Immature natural killer cell (primary cell): ENCODE measurements at regions not wholly inside any gene's neighbourhood (a gene's known extent, or its start where the extent isn't known, plus 50 kb on each side); places are given as distances from the start of the nearest gene placed in this dataset.
"Not testable (repeated sequence)": the region's sequence is repeated elsewhere in the genome, so short reads cannot be mapped to it uniquely, and the experiment has no call there.

Experiments
- DNase-seq, 3 donors: peaks; one replicate each; pipeline ENCODE4 v3.0.0; 2022; ENCODE audit warnings: mixed read lengths in 1 of 3
- H3K27ac Mint-ChIP-seq, 6 donors: one replicate each; pipeline ENCODE4 v1.8.0; 2020; ENCODE audit warnings: mixed read lengths in 6 of 6, mild to moderate bottlenecking in 5 of 6, inconsistent platforms in 4 of 6, moderate library complexity in 3 of 6
- H3K27me3 Mint-ChIP-seq, 3 donors: one replicate each; pipeline ENCODE4 v1.8.0; 2020 to 2021; ENCODE audit warnings: low read depth in 3 of 3, mild to moderate bottlenecking in 3 of 3, mixed read lengths in 3 of 3, moderate library complexity in 3 of 3, inconsistent platforms in 1 of 3
- H3K36me3 Mint-ChIP-seq, 3 donors: one replicate each; pipeline ENCODE4 v1.8.0; 2020; ENCODE audit warnings: mixed read lengths in 3 of 3, inconsistent platforms in 2 of 3, mild to moderate bottlenecking in 2 of 3
- H3K4me1 Mint-ChIP-seq, 2 donors: one replicate each; pipeline ENCODE4 v1.8.0; 2020; ENCODE audit warnings: inconsistent platforms in 2 of 2, mild to moderate bottlenecking in 2 of 2, mixed read lengths in 2 of 2, moderate library complexity in 1 of 2
- H3K4me3 Mint-ChIP-seq, 5 donors: one replicate each; pipeline ENCODE4 v1.8.0; 2020; ENCODE audit warnings: mild to moderate bottlenecking in 5 of 5, mixed read lengths in 5 of 5, inconsistent platforms in 3 of 5, moderate library complexity in 3 of 5
- H3K9me3 Mint-ChIP-seq, 6 donors: one replicate each; pipeline ENCODE4 v1.8.0; 2020; ENCODE audit warnings: mild to moderate bottlenecking in 6 of 6, mixed read lengths in 6 of 6, inconsistent platforms in 4 of 6, moderate library complexity in 3 of 6

GRCh38 chr6:106874481-106874880 is 100.0 kb downstream of the CD24 start:
- Mint-ChIP-seq H3K4me3 (no peak overlapping the region), H3K27ac (no peak overlapping the region), H3K4me1 (no peaks in the 10 kb centered on the region), H3K27me3 (peaks cover 0 to 7% (median 6%) of the 10 kb centered on the region in 3 donors), H3K9me3 (peaks cover 0 to 9% (median 1%) of the 10 kb centered on the region in 6 donors), H3K36me3 (no peaks in the 10 kb centered on the region)
- DNase-seq, result no peak

GRCh38 chr6:106872049-106872448 is 102.5 kb downstream of the CD24 start:
- Mint-ChIP-seq H3K36me3 (no peaks in the 10 kb centered on the region), H3K27ac (no peak overlapping the region), H3K27me3 (peaks cover 0 to 9% (median 8%) of the 10 kb centered on the region in 3 donors), H3K4me3 (no peak overlapping the region), H3K9me3 (peaks cover 0 to 13% (median 1%) of the 10 kb centered on the region in 6 donors), H3K4me1 (no peaks in the 10 kb centered on the region)
- no peak for DNase-seq

DNA sequence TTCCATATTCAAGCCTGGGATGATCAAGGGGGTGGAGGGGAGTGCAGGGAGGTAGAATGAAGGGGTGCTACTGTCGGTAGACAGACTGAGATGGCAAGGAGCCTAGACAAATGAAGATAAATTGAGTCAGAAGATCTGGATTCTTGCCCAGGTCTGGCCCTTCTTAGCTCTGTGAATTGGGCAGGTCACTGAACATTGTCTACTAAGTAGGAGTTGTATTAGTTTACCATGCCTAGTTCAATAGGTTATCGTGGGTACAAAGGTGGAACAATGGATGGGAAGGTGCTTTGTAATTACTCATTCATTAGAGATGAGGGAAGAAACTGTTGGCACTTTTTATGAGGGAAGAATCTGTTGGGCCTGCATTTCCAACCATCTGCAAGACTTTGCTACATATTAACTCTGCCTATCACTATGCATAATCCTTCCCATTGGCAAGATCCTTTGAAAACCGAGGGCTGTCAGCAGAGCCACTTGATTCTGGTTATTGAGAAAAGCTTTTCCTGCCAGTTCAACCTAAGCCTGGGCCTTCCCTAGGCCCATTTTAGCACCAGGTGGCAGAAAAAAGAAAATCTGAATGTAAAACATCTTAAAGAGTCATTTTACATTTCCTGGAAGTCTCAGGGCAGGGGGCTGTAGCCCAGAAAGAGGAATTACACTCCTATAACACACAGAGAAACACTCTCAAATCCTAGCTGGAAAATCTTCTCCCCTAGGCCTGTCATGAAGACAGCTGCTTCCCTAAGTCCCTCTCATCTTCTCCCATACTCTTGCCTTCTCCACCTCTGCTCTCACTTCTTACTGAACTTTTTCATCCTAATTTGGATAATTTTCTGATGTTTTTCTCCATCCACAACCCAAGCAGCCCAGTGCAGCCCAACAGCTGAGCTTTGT is 103.5 kb downstream of the CD24 start:
- H3K27me3 Mint-ChIP-seq, result peaks cover 0 to 8% (median 8%) of the 10 kb centered on the region in 3 donors
- H3K4me3 Mint-ChIP-seq, result no peak overlapping the region
- no peak overlapping the region for H3K27ac Mint-ChIP-seq

DNA sequence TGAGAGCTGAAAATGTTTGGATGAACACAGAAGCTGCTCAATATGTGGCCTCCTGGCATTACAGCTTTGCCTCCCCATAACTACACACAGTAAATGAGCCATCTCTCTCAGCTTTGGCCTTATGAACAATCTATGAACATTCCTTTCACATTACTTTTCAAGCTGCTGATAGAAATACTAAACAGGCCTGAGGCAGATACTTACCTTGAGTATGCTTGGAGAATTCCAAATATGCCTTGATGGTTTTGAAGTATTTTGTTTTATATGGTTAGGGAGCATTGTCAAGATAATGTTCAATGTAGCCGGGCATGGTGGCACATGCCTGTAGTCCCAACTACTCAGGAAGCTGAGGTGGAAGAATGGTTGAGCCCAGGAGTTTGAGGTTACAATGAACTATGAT is 104.5 kb downstream of the CD24 start:
- Mint-ChIP-seq H3K27me3 (peaks cover 0 to 8% (median 8%) of the 10 kb centered on the region in 3 donors), H3K4me3 (no peak overlapping the region), H3K9me3 (peaks cover 0 to 7% (median 0%) of the 10 kb centered on the region in 6 donors), H3K27ac (no peak overlapping the region), H3K4me1 (no peaks in the 10 kb centered on the region), H3K36me3 (no peaks in the 10 kb centered on the region)
- DNase-seq, result no peak

More for the DNA sequence above, 103.5 kb downstream of the CD24 start:
- H3K36me3 Mint-ChIP-seq, result no peaks in the 10 kb centered on the region
- no peak for DNase-seq
- no peaks in the 10 kb centered on the region for H3K4me1 Mint-ChIP-seq
- H3K9me3 Mint-ChIP-seq, result peaks cover 0 to 7% (median 0%) of the 10 kb centered on the region in 6 donors

DNA sequence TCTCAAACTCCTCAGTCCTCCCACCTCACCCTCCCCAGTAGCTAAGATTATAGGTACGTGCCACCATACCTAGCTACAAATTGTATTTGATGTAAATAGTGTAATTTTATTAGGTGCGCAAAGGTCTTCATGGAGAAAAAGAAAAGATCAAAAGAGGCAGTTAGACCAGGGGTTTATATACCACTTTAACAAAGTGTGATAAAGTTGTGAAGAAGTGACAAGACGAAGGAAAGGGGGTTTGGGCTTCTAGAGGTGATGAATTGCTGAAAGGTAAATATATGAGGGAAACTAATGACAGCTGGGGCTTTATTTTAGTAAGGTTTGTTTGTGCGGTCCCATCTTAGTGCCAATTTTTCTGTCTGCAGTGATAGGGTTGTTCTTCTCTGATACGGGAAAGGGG is 105.3 kb downstream of the CD24 start:
- Mint-ChIP-seq H3K9me3 (peaks cover 0 to 7% (median 0%) of the 10 kb centered on the region in 6 donors), H3K27me3 (peaks cover 0 to 8% (median 8%) of the 10 kb centered on the region in 3 donors), H3K4me3 (no peak overlapping the region), H3K27ac (no peak overlapping the region), H3K36me3 (no peaks in the 10 kb centered on the region), H3K4me1 (no peaks in the 10 kb centered on the region)
- DNase-seq, result no peak

GRCh38 chr6:106866875-106867658 is 107.5 kb downstream of the CD24 start:
- no peak for DNase-seq
- H3K4me3 Mint-ChIP-seq, result no peak overlapping the region
- peaks cover 0 to 8% (median 5%) of the 10 kb centered on the region in 3 donors for H3K27me3 Mint-ChIP-seq
- no peaks in the 10 kb centered on the region for H3K4me1 Mint-ChIP-seq
- H3K27ac Mint-ChIP-seq, result no peak overlapping the region
- peaks cover 0 to 7% (median 2%) of the 10 kb centered on the region in 6 donors for H3K9me3 Mint-ChIP-seq
- no peaks in the 10 kb centered on the region for H3K36me3 Mint-ChIP-seq

DNA sequence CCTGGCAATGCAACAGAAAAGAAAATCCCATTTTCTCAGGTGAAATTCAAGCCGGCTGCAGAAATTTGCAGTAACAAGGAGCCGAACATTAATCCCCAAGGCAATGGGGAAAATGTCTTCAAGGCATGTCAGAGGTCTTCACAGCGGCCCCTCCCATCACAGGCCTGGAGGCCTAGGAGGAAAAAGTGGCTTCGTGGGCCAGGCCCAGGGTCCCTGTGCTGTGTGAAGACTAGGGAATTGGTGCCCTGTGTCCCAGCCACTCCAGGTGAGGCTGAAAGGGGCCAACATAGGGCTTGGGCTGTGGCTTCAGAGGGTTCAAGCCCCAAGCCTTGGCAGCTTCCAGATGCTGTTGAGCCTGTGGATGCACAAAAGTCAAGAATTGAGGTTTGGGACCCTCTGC is 111.7 kb downstream of the CD24 start:
- peaks cover 0 to 7% (median 0%) of the 10 kb centered on the region in 6 donors for H3K9me3 Mint-ChIP-seq
- no peaks in the 10 kb centered on the region for H3K4me1 Mint-ChIP-seq
- no peak overlapping the region for H3K4me3 Mint-ChIP-seq
- H3K27ac Mint-ChIP-seq, result no peak overlapping the region
- peaks cover 0 to 3% (median 2%) of the 10 kb centered on the region in 3 donors for H3K27me3 Mint-ChIP-seq
- DNase-seq, result no peak
- no peaks in the 10 kb centered on the region for H3K36me3 Mint-ChIP-seq

DNA sequence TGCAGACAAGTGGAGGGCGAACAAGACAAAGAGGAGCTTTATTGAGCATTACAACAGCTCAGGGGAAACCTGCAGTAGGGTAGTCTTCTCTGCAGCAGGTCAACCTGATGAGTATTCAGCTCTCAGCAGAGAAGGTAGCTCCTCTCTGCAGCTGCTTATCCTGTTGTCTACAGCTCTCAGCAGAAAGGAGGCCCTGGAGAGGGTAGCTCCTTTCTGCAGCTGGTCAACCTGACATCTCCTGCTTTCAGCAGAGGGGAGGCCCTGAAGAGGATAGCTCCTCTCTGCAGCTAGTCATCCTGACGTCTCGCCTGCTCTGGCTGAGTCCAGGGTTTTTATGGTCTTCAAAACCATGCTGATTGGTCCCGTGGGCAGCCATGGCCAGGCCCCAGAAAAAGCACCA is 113.6 kb downstream of the CD24 start:
- peaks cover 0 to 7% (median 0%) of the 10 kb centered on the region in 6 donors for H3K9me3 Mint-ChIP-seq
- H3K4me3 Mint-ChIP-seq, result no peak overlapping the region
- DNase-seq, result no peak
- H3K27ac Mint-ChIP-seq, result no peak overlapping the region
- no peaks in the 10 kb centered on the region for H3K4me1 Mint-ChIP-seq
- H3K27me3 Mint-ChIP-seq, result peaks cover 0 to 3% (median 0%) of the 10 kb centered on the region in 3 donors
- H3K36me3 Mint-ChIP-seq, result no peaks in the 10 kb centered on the region

DNA sequence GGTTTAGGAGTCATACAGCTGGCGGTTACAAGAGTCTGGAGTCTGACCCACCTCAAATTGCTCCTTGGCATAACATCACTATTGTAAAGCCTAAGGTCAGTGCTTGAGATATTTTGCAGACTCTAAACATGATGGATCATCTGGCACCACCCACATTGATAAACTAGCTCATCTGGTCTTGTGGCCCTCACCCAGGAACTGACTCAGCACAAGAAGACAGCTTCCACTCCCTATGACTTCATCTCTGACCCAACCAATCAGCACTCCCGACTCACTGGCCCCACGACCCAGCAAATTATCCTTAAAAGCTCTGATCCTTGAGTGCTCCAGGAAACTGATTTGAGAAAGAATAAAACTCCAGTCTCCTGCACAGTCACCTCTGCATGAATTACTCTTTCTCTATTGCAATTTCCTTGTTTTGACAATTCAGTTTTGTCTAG is 115.9 kb downstream of the CD24 start:
- peaks cover 0 to 3% (median 0%) of the 10 kb centered on the region in 3 donors for H3K27me3 Mint-ChIP-seq
- H3K4me1 Mint-ChIP-seq, result no peaks in the 10 kb centered on the region
- H3K27ac Mint-ChIP-seq, result no peak overlapping the region
- no peak for DNase-seq
- peaks cover 0 to 7% (median 1%) of the 10 kb centered on the region in 6 donors for H3K9me3 Mint-ChIP-seq
- no peaks in the 10 kb centered on the region for H3K36me3 Mint-ChIP-seq
- no peak overlapping the region for H3K4me3 Mint-ChIP-seq

DNA sequence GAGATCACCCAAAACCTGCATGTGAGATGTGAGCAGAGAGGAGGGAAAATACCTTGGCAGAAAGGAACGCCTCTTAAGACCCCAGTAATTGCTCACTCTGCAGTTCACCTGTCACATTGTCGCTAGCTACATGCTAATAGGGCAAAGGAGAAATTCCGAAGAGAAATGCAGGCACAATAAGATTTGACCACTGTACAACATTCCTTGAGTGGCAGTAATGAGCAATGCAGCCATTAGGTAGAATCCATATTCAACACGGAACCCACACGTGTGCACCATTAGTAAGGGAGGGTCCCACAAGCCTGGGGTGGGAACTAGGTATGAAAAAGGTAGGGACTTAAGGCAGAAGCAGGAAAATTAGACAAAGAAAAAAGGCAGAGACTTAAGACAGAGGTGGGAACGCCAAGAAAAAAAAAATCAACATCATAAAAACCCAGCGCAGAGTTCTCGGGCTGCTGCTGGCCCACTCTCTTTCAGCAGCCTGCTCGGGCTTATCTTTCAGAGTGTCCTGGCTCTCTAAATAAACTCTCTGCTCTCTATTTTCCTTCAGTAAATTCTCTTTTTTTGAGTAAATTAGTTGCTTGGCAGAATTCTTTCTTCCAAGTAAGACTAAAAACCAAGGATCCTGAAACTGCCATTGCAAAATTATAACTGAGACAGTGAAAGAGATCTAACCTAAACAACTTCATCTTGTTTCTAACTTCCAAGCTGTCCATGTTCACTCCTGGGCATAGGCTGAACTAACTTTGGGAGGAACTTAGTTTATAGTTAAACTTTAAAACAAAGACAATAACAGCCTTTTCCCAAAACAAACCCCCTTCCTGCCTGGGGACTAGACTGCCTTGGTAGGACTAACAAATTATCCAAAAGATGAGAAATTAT is 116.5 kb downstream of the CD24 start:
- H3K36me3 Mint-ChIP-seq, result no peaks in the 10 kb centered on the region
- H3K4me1 Mint-ChIP-seq, result no peaks in the 10 kb centered on the region
- peaks cover 0 to 3% (median 0%) of the 10 kb centered on the region in 3 donors for H3K27me3 Mint-ChIP-seq
- H3K9me3 Mint-ChIP-seq, result peaks cover 0 to 7% (median 1%) of the 10 kb centered on the region in 6 donors
- no peak overlapping the region for H3K4me3 Mint-ChIP-seq
- no peak for DNase-seq
- no peak overlapping the region for H3K27ac Mint-ChIP-seq

GRCh38 chr6:106857310-106857709 is 117.2 kb downstream of the CD24 start:
- DNase-seq, H3K4me3 Mint-ChIP-seq, H3K27me3 Mint-ChIP-seq, H3K4me1 Mint-ChIP-seq, H3K9me3 Mint-ChIP-seq, H3K36me3 Mint-ChIP-seq, H3K27ac Mint-ChIP-seq: not testable (repeated sequence)

- Mint-ChIP-seq H3K4me1 (no peaks in the 10 kb centered on the region), H3K9me3 (peaks cover 0 to 4% (median 0%) of the 10 kb centered on the region in 6 donors), H3K4me3 (no peak overlapping the region), H3K36me3 (no peaks in the 10 kb centered on the region), H3K27me3 (peaks cover 0 to 3% (median 0%) of the 10 kb centered on the region in 3 donors), H3K27ac (no peak overlapping the region)
- no peak for DNase-seq
Measured at GRCh38 chr6:106856227-106856874, 118.2 kb downstream of the CD24 start.

GRCh38 chr6:106855117-106855516 is 119.4 kb downstream of the CD24 start:
- no peaks in the 10 kb centered on the region for H3K36me3 Mint-ChIP-seq
- DNase-seq, result no peak
- no peak overlapping the region for H3K4me3 Mint-ChIP-seq
- peaks cover 0 to 3% (median 0%) of the 10 kb centered on the region in 3 donors for H3K27me3 Mint-ChIP-seq
- H3K9me3 Mint-ChIP-seq, result peaks cover 0 to 4% (median 0%) of the 10 kb centered on the region in 6 donors
- H3K4me1 Mint-ChIP-seq, result no peaks in the 10 kb centered on the region
- no peak overlapping the region for H3K27ac Mint-ChIP-seq
